22Rv1 (cell line): ENCODE measurements at regions not wholly inside any gene's neighbourhood (a gene's known extent, or its start where the extent isn't known, plus 50 kb on each side); places are given as distances from the start of the nearest gene placed in this dataset.

Source experiments
- CTCF ChIP-seq: fragments of 450-650 bp; IDR thresholded peaks from 2 replicates; pipeline ENCODE4 v1.5.1; 2017; ENCODE audit warnings: mild to moderate bottlenecking
- ZFX ChIP-seq: fragments of 450-650 bp; IDR thresholded peaks from 2 replicates; pipeline ENCODE4 v1.6.1; 2017; ENCODE audit warnings: antibody characterized with exemption, borderline replicate concordance

- no peak for TF ChIP-seq CTCF
- TF ChIP-seq ZFX, result no peak
These were observed 834.9 kb downstream of the CDY2B start for GRCh38 chrY:17045124-17045523.
